Caco-2 (cell line): ENCODE measurements at regions not wholly inside any gene's neighbourhood (a gene's known extent, or its start where the extent isn't known, plus 50 kb on each side); places are given as distances from the start of the nearest gene placed in this dataset.

Experiments
- BruUV-seq: library from RNA; stranded (reverse); fragments of 400-500 nt; replicated peaks from 2 replicates; lab custom pipeline; 2021; lab: Mats Ljungman, UMichigan
- CTCF ChIA-PET: fragments of 300-600 bp; sonication (Branson Sonifier 250); formaldehyde crosslinking; loops from one replicate; lab custom pipeline; 2022; ENCODE audit warnings: antibody characterized with exemption; lab: Charles Lee
- POLR2A ChIA-PET: fragments of 300-600 bp; sonication (Branson Sonifier 250); formaldehyde crosslinking; loops from one replicate; lab custom pipeline; 2022; ENCODE audit warnings: antibody characterized with exemption; lab: Charles Lee
- DNase-seq, 2 experiments: peaks; one replicate each; pipeline versions ENCODE4 v3.0.0 to v3.0.0-alpha.2; 2020 to 2022
- H3K27me3 ChIP-seq: replicated peaks from 2 replicates; pipeline ENCODE4 v1.6.0; 2011; ENCODE audit warnings: low read length; ENCODE audit not compliant: control insufficient read depth, insufficient read depth
- H3K36me3 ChIP-seq: 2 replicates; pipeline ENCODE4 v1.5.1; 2011; ENCODE audit warnings: low read length; ENCODE audit not compliant: control insufficient read depth, insufficient read depth
- H3K4me1 ChIP-seq: fragments of 250-450 bp; sonication (Bioruptor Pico); 2 replicates; pipeline ENCODE4 v1.5.1; 2020; ENCODE audit warnings: mild to moderate bottlenecking
- H3K4me3 ChIP-seq: 2 replicates; pipeline ENCODE4 v1.5.1; 2011; ENCODE audit warnings: low read depth, mild to moderate bottlenecking, control low read depth, low read length
- H3K9me3 ChIP-seq: fragments of 250-450 bp; sonication (Bioruptor Pico); 2 replicates; pipeline ENCODE4 v1.5.1; 2020; ENCODE audit warnings: mild to moderate bottlenecking, moderate library complexity
- H3K27ac Mint-ChIP-seq: one replicate; pipeline ENCODE4 v1.8.0; 2022; ENCODE audit warnings: mixed read lengths; ENCODE audit not compliant: unreplicated experiment
- H3K27me3 Mint-ChIP-seq: one replicate; pipeline ENCODE4 v1.8.0; 2022; ENCODE audit warnings: mixed read lengths; ENCODE audit not compliant: insufficient read depth, unreplicated experiment
- H3K36me3 Mint-ChIP-seq: one replicate; pipeline ENCODE4 v1.8.0; 2022; ENCODE audit warnings: mild to moderate bottlenecking, mixed read lengths; ENCODE audit not compliant: insufficient read depth, unreplicated experiment
- H3K4me1 Mint-ChIP-seq: one replicate; pipeline ENCODE4 v1.8.0; 2022; ENCODE audit warnings: low read depth, mixed read lengths; ENCODE audit not compliant: unreplicated experiment
- H3K4me3 Mint-ChIP-seq: one replicate; pipeline ENCODE4 v1.8.0; 2022; ENCODE audit warnings: mild to moderate bottlenecking, moderate library complexity, mixed read lengths; ENCODE audit not compliant: unreplicated experiment
- H3K9me3 Mint-ChIP-seq: one replicate; pipeline ENCODE4 v1.8.0; 2022; ENCODE audit warnings: mixed read lengths; ENCODE audit not compliant: unreplicated experiment
- CTCF ChIP-seq, 2 experiments: fragments of 200-600 bp in 1 of 2; IDR thresholded peaks; 1 replicate in 1 of 2; 2 replicates in 1 of 2; pipeline versions ENCODE4 v1.5.1 to v1.8.0; 2011 to 2022; ENCODE audit warnings: antibody characterized with exemption in 1 of 2, control low read depth in 1 of 2, inconsistent platforms in 1 of 2, low read depth in 1 of 2, low read length in 1 of 2, mild to moderate bottlenecking in 1 of 2, moderate library complexity in 1 of 2; ENCODE audit not compliant: insufficient read depth in 1 of 2, severe bottlenecking in 1 of 2, unreplicated experiment in 1 of 2
- intact Hi-C: fragments of 100-400 bp; cut with micrococcal nuclease; formaldehyde crosslinking; loops from one replicate; pipeline ENCODE4 v1.10.0; 2022; ENCODE audit not compliant: unreplicated experiment

GRCh38 chr12:47346251-47347019 lies 266.7 kb upstream of the AMIGO2 start:
- ChIA-PET POLR2A (no interaction called here), CTCF (interaction anchor here (0.6 to 1.6 kb wide), 3 partner anchors 51 to 314 kb away, joined by 3 to 7 read pairs (median 7); no protein-coding TSS in a partner anchor)
- Mint-ChIP-seq H3K9me3 (no peaks in the 10 kb centered on the region), H3K27ac (peak overlapping the region; percentile 42), H3K36me3 (no peaks in the 10 kb centered on the region), H3K4me1 (peaks cover 9% of the 10 kb centered on the region), H3K4me3 (no peak overlapping the region), H3K27me3 (no peaks in the 10 kb centered on the region)
- BruUV-seq, result no TSS peak
- peaks cover 12% of the 10 kb centered on the region for H3K4me1 ChIP-seq
- DNase-seq, result peak; percentile 84 to 87
- H3K36me3 ChIP-seq, result no peaks in the 10 kb centered on the region
- no peaks in the 10 kb centered on the region for H3K27me3 ChIP-seq
- no peak for TF ChIP-seq CTCF (IDR thresholded peaks at IDR 0.05; ENCODE audit: insufficient read depth in 1 of 2, low read depth in 1 of 2, low read length in 1 of 2, severe bottlenecking in 1 of 2, unreplicated experiment in 1 of 2)
- H3K4me3 ChIP-seq, result no peak overlapping the region
- no peaks in the 10 kb centered on the region for H3K9me3 ChIP-seq
- intact Hi-C loops, result loop anchor here (1.0 to 2.0 kb wide), 3 partner anchors 14 to 38 kb away; no protein-coding TSS in a partner anchor

- Histone ChIP-seq H3K27me3 (no peaks in the 10 kb centered on the region), H3K36me3 (no peaks in the 10 kb centered on the region), H3K9me3 (no peaks in the 10 kb centered on the region), H3K4me3 (no peak overlapping the region), H3K4me1 (peaks cover 12% of the 10 kb centered on the region)
- no peaks in the 10 kb centered on the region for H3K36me3 Mint-ChIP-seq
- no peaks in the 10 kb centered on the region for H3K9me3 Mint-ChIP-seq
- intact Hi-C loops, result no loop called here
- H3K4me3 Mint-ChIP-seq, result no peak overlapping the region
- no peak for TF ChIP-seq CTCF (IDR thresholded peaks at IDR 0.05; ENCODE audit: insufficient read depth in 1 of 2, low read depth in 1 of 2, low read length in 1 of 2, severe bottlenecking in 1 of 2, unreplicated experiment in 1 of 2)
- ChIA-PET POLR2A (no interaction called here), CTCF (no interaction called here)
- BruUV-seq, result no TSS peak
- peaks cover 9% of the 10 kb centered on the region for H3K4me1 Mint-ChIP-seq
- H3K27me3 Mint-ChIP-seq, result no peaks in the 10 kb centered on the region
- no peak overlapping the region for H3K27ac Mint-ChIP-seq
- no peak for DNase-seq
Observed at GRCh38 chr12:47343684-47344567, 264.2 kb upstream of the AMIGO2 start.

GRCh38 chr12:47340411-47341015 lies 260.8 kb upstream of the AMIGO2 start:
- no peak overlapping the region for H3K27ac Mint-ChIP-seq
- no TSS peak for BruUV-seq
- H3K4me1 Mint-ChIP-seq, result no peaks in the 10 kb centered on the region
- Histone ChIP-seq H3K36me3 (no peaks in the 10 kb centered on the region), H3K4me1 (no peaks in the 10 kb centered on the region), H3K9me3 (no peaks in the 10 kb centered on the region), H3K4me3 (no peak overlapping the region), H3K27me3 (no peaks in the 10 kb centered on the region)
- H3K27me3 Mint-ChIP-seq, result no peaks in the 10 kb centered on the region
- intact Hi-C loops, result no loop called here
- ChIA-PET POLR2A (no interaction called here), CTCF (no interaction called here)
- no peaks in the 10 kb centered on the region for H3K36me3 Mint-ChIP-seq
- peaks cover 29% of the 10 kb centered on the region for H3K9me3 Mint-ChIP-seq
- DNase-seq, result no peak
- no peak overlapping the region for H3K4me3 Mint-ChIP-seq
- no peak for TF ChIP-seq CTCF (IDR thresholded peaks at IDR 0.05; ENCODE audit: insufficient read depth in 1 of 2, low read depth in 1 of 2, low read length in 1 of 2, severe bottlenecking in 1 of 2, unreplicated experiment in 1 of 2)
